ENCODE measurements at regions not wholly inside any gene's neighbourhood (a gene's known extent, or its start where the extent isn't known, plus 50 kb on each side); places are given as distances from the start of the nearest gene placed in this dataset.

GRCh38 chr11:97355230-97355629 lies 965.4 kb downstream of the JRKL start:
- DNase-seq (no peak), ATAC-seq (no peak)
- Histone ChIP-seq H3K4me3 (ENCODE audit: low read length) (no peak overlapping the region), H3K27me3 (ENCODE audit: control insufficient read depth, insufficient read depth) (no peaks in the 10 kb centered on the region), H3K4me1 (ENCODE audit: control insufficient read depth, insufficient read depth, low read length) (no peaks in the 10 kb centered on the region), H3K9me3 (ENCODE audit: control insufficient read depth, low read length) (no peaks in the 10 kb centered on the region), H3K27ac (ENCODE audit: low read length) (no peak overlapping the region)
- intact Hi-C loops (cut with DNase I), result no loop called here

GRCh38 chr11:97356144-97356543 lies 966.3 kb downstream of the JRKL start:
- 69% methylated on average over 3 of the region's 3 CpGs for WGBS
- intact Hi-C loops (cut with DNase I), result no loop called here
- no peaks in the 10 kb centered on the region for H3K27me3 ChIP-seq (ENCODE audit: control insufficient read depth, insufficient read depth)
- no peaks in the 10 kb centered on the region for H3K9me3 ChIP-seq (ENCODE audit: control insufficient read depth, low read length)
- no peak overlapping the region for H3K27ac ChIP-seq (ENCODE audit: low read length)
- no peak for DNase-seq
- no peaks in the 10 kb centered on the region for H3K4me1 ChIP-seq (ENCODE audit: control insufficient read depth, insufficient read depth, low read length)
- no peak overlapping the region for H3K4me3 ChIP-seq (ENCODE audit: low read length)
- ATAC-seq, result no peak

- H3K27ac ChIP-seq (ENCODE audit: low read length), result no peak overlapping the region
- intact Hi-C loops (cut with DNase I), result no loop called here
- no peak for ATAC-seq
- H3K9me3 ChIP-seq (ENCODE audit: control insufficient read depth, low read length), result no peaks in the 10 kb centered on the region
- H3K27me3 ChIP-seq (ENCODE audit: control insufficient read depth, insufficient read depth), result no peaks in the 10 kb centered on the region
- H3K4me3 ChIP-seq (ENCODE audit: low read length), result no peak overlapping the region
- no peak for DNase-seq
- no peaks in the 10 kb centered on the region for H3K4me1 ChIP-seq (ENCODE audit: control insufficient read depth, insufficient read depth, low read length)
- WGBS, result 94% methylated on average over 4 of the region's 4 CpGs
Observed at GRCh38 chr11:97359016-97359415, 969.2 kb downstream of the JRKL start.

GRCh38 chr11:97361812-97362378 lies 972.1 kb downstream of the JRKL start:
- 21% methylated on average over 1 of the region's 1 CpG for WGBS
- Histone ChIP-seq H3K4me1 (ENCODE audit: control insufficient read depth, insufficient read depth, low read length) (no peaks in the 10 kb centered on the region), H3K27ac (ENCODE audit: low read length) (no peak overlapping the region), H3K4me3 (ENCODE audit: low read length) (no peak overlapping the region), H3K9me3 (ENCODE audit: control insufficient read depth, low read length) (no peaks in the 10 kb centered on the region), H3K27me3 (ENCODE audit: control insufficient read depth, insufficient read depth) (no peaks in the 10 kb centered on the region)
- no peak for DNase-seq
- ATAC-seq, result no peak
- intact Hi-C loops (cut with DNase I), result no loop called here

GRCh38 chr11:97363331-97363730 lies 973.5 kb downstream of the JRKL start:
- Histone ChIP-seq H3K4me1 (ENCODE audit: control insufficient read depth, insufficient read depth, low read length) (no peaks in the 10 kb centered on the region), H3K27ac (ENCODE audit: low read length) (no peak overlapping the region), H3K9me3 (ENCODE audit: control insufficient read depth, low read length) (no peaks in the 10 kb centered on the region), H3K27me3 (ENCODE audit: control insufficient read depth, insufficient read depth) (no peaks in the 10 kb centered on the region), H3K4me3 (ENCODE audit: low read length) (no peak overlapping the region)
- DNase-seq (no peak), ATAC-seq (no peak)
- intact Hi-C loops (cut with DNase I), result no loop called here

- no peaks in the 10 kb centered on the region for H3K27me3 ChIP-seq (ENCODE audit: control insufficient read depth, insufficient read depth)
- H3K9me3 ChIP-seq (ENCODE audit: control insufficient read depth, low read length), result no peaks in the 10 kb centered on the region
- H3K4me1 ChIP-seq (ENCODE audit: control insufficient read depth, insufficient read depth, low read length), result no peaks in the 10 kb centered on the region
- no peak overlapping the region for H3K4me3 ChIP-seq (ENCODE audit: low read length)
- H3K27ac ChIP-seq (ENCODE audit: low read length), result no peak overlapping the region
- 10% methylated on average over 1 of the region's 1 CpG for WGBS
- ATAC-seq, result no peak
- intact Hi-C loops (cut with DNase I), result no loop called here
- DNase-seq, result no peak
Observed at GRCh38 chr11:97364047-97364446, 974.2 kb downstream of the JRKL start.

- WGBS, result 94% methylated on average over 10 of the region's 10 CpGs
- Histone ChIP-seq H3K9me3 (ENCODE audit: control insufficient read depth, low read length) (no peaks in the 10 kb centered on the region), H3K4me3 (ENCODE audit: low read length) (no peak overlapping the region), H3K4me1 (ENCODE audit: control insufficient read depth, insufficient read depth, low read length) (no peaks in the 10 kb centered on the region), H3K27ac (ENCODE audit: low read length) (no peak overlapping the region), H3K27me3 (ENCODE audit: control insufficient read depth, insufficient read depth) (no peaks in the 10 kb centered on the region)
- intact Hi-C loops (cut with DNase I), result no loop called here
- DNase-seq, result no peak
- ATAC-seq, result no peak
Observed at GRCh38 chr11:97367406-97368083, 977.7 kb downstream of the JRKL start.

- ATAC-seq (no peak), DNase-seq (no peak)
- WGBS, result 35% methylated on average over 2 of the region's 2 CpGs
Observed at GRCh38 chr11:97389270-97389669, 999.5 kb downstream of the JRKL start.

GRCh38 chr11:97398246-97398645 lies 1008.4 kb downstream of the JRKL start:
- no peak for DNase-seq
- Histone ChIP-seq H3K9me3 (ENCODE audit: control insufficient read depth, low read length) (no peaks in the 10 kb centered on the region), H3K27ac (ENCODE audit: low read length) (no peak overlapping the region), H3K4me3 (ENCODE audit: low read length) (no peak overlapping the region), H3K27me3 (ENCODE audit: control insufficient read depth, insufficient read depth) (no peaks in the 10 kb centered on the region), H3K4me1 (ENCODE audit: control insufficient read depth, insufficient read depth, low read length) (no peaks in the 10 kb centered on the region)
- intact Hi-C loops (cut with DNase I), result no loop called here
- WGBS, result 83% methylated on average over 4 of the region's 4 CpGs
- no peak for ATAC-seq

More at GRCh38 chr11:97389270-97389669, 999.5 kb downstream of the JRKL start:
- Histone ChIP-seq H3K4me3 (ENCODE audit: low read length) (no peak overlapping the region), H3K27me3 (ENCODE audit: control insufficient read depth, insufficient read depth) (no peaks in the 10 kb centered on the region), H3K27ac (ENCODE audit: low read length) (no peak overlapping the region), H3K9me3 (ENCODE audit: control insufficient read depth, low read length) (no peaks in the 10 kb centered on the region), H3K4me1 (ENCODE audit: control insufficient read depth, insufficient read depth, low read length) (no peaks in the 10 kb centered on the region)
- intact Hi-C loops (cut with DNase I), result no loop called here

GRCh38 chr11:97409141-97409540 lies 1019.3 kb downstream of the JRKL start:
- Histone ChIP-seq H3K27me3 (ENCODE audit: control insufficient read depth, insufficient read depth) (no peaks in the 10 kb centered on the region), H3K4me1 (ENCODE audit: control insufficient read depth, insufficient read depth, low read length) (no peaks in the 10 kb centered on the region), H3K4me3 (ENCODE audit: low read length) (no peak overlapping the region), H3K9me3 (ENCODE audit: control insufficient read depth, low read length) (peaks cover 2% of the 10 kb centered on the region), H3K27ac (ENCODE audit: low read length) (no peak overlapping the region)
- WGBS, result 73% methylated on average over 1 of the region's 1 CpG
- intact Hi-C loops (cut with DNase I), result no loop called here
- no peak for ATAC-seq
- peak in 1 of 3 donors; percentile 22 for DNase-seq

- intact Hi-C loops (cut with DNase I), result no loop called here
- Histone ChIP-seq H3K27ac (ENCODE audit: low read length) (no peak overlapping the region), H3K4me1 (ENCODE audit: control insufficient read depth, insufficient read depth, low read length) (no peaks in the 10 kb centered on the region), H3K9me3 (ENCODE audit: control insufficient read depth, low read length) (no peaks in the 10 kb centered on the region), H3K4me3 (ENCODE audit: low read length) (no peak overlapping the region), H3K27me3 (ENCODE audit: control insufficient read depth, insufficient read depth) (no peaks in the 10 kb centered on the region)
- DNase-seq (no peak), ATAC-seq (no peak)
- 67% methylated on average over 2 of the region's 2 CpGs for WGBS
Observed at GRCh38 chr11:97414801-97415200, 1025.0 kb downstream of the JRKL start.

GRCh38 chr11:97419729-97420128 lies 1029.9 kb downstream of the JRKL start:
- no peaks in the 10 kb centered on the region for H3K27me3 ChIP-seq (ENCODE audit: control insufficient read depth, insufficient read depth)
- H3K4me3 ChIP-seq (ENCODE audit: low read length), result no peak overlapping the region
- DNase-seq (no peak), ATAC-seq (no peak)
- H3K4me1 ChIP-seq (ENCODE audit: control insufficient read depth, insufficient read depth, low read length), result no peaks in the 10 kb centered on the region
- intact Hi-C loops (cut with DNase I), result no loop called here
- H3K9me3 ChIP-seq (ENCODE audit: control insufficient read depth, low read length), result no peaks in the 10 kb centered on the region
- H3K27ac ChIP-seq (ENCODE audit: low read length), result no peak overlapping the region

All from right cardiac atrium (tissue), 5 donors.